Stimulated activated CD4-positive, alpha-beta T cell treated with anti-CD3 and anti-CD28 coated beads, Interleukin-15, amount 100 ng/mL, for 1 hour (primary cell): ENCODE measurements at regions not wholly inside any gene's neighbourhood (a gene's known extent, or its start where the extent isn't known, plus 50 kb on each side); places are given as distances from the start of the nearest gene placed in this dataset.

ENCODE experiments used
- DNase-seq, 2 donors: peaks; one replicate each; pipeline ENCODE4 v3.0.0-alpha.2; 2020; ENCODE audit warnings: low read depth in 1 of 2, low spot score in 1 of 2

DNA sequence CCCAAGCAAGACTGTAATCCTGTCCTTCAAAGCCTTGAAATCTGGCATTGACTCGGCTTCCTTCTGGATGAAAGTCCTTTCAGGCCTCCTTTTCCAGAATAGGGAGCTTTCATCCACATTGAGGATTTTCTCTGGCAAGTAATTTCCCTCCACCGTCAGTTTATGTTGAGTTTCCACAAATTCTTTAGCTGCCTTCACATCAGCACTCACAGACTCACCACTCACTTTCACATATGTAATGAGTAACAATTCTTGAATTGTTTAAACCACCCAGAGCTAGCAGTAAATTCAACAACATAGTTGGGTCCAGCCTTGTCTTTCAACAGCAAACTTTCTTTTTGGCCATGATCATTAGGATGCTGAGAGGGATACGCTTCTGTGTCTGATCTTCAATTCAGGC lies 84.3 kb upstream of the PRDM11 start:
- no peak for DNase-seq

- DNase-seq, result no peak
Observed at GRCh38 chr11:45062974-45063635, 83.3 kb upstream of the PRDM11 start.

DNA sequence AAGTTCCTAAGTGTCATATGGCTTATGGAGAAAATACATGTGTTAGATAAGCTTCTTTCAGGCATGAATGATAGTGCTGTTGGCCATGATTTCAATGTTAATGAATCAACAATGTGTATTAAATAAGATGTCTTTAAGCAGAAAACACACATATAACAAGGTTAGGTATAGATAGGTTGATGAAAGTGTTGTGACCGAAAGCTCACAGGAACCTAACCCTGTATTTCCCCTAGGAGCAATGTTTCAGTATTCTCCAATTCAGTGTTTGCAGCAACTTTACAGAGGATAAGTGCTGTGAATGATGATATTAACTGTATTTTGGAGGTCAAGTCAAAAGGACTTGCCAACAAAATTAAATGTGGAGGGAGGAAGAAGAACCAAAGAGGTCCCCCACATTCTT lies 82.8 kb upstream of the PRDM11 start:
- no peak for DNase-seq

- DNase-seq, result no peak
Observed at GRCh38 chr11:45067966-45068365, 78.5 kb upstream of the PRDM11 start.

DNA sequence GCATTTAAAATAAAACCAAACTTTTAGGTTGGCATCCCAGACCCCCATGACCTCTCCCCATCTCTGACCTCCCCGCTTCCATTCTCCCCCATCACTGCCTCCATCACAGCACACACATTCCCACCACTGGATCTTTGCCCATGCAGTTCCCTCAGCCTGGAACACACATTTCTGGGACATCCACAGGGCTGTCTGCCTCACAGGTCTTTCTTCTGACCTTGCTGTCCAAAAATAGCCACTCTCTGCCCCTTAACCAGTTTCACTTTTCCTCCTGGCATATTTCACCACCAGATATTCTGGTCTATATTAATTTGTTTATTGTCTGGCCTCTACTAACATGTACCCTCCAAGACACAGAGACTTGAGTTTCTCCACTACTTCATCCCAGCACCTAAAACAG lies 75.2 kb upstream of the PRDM11 start:
- DNase-seq, result no peak

GRCh38 chr11:45073685-45074141 lies 72.7 kb upstream of the PRDM11 start:
- no peak for DNase-seq

GRCh38 chr11:45075519-45075918 lies 70.9 kb upstream of the PRDM11 start:
- no peak for DNase-seq

- DNase-seq, result no peak
Observed at GRCh38 chr11:45075952-45076351, 70.5 kb upstream of the PRDM11 start.

DNA sequence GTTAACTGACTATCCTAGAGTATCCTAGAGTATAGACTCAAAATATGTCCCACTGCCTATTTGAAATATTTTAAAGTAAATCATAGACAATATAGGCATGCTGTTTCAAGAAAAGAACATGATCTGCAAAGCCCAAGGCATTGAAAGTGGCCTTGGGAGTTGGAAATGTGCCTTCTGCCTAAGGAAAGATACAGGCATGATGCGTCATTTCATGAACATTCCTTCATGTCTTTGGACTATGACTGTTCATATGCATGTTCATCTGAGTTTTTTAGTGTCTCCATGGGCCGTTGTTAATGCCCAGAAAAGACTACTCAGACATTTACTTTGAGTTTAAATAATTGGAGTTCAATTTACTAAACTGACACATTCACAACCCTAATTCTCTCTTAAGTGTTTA lies 69.7 kb upstream of the PRDM11 start:
- DNase-seq, result no peak

DNA sequence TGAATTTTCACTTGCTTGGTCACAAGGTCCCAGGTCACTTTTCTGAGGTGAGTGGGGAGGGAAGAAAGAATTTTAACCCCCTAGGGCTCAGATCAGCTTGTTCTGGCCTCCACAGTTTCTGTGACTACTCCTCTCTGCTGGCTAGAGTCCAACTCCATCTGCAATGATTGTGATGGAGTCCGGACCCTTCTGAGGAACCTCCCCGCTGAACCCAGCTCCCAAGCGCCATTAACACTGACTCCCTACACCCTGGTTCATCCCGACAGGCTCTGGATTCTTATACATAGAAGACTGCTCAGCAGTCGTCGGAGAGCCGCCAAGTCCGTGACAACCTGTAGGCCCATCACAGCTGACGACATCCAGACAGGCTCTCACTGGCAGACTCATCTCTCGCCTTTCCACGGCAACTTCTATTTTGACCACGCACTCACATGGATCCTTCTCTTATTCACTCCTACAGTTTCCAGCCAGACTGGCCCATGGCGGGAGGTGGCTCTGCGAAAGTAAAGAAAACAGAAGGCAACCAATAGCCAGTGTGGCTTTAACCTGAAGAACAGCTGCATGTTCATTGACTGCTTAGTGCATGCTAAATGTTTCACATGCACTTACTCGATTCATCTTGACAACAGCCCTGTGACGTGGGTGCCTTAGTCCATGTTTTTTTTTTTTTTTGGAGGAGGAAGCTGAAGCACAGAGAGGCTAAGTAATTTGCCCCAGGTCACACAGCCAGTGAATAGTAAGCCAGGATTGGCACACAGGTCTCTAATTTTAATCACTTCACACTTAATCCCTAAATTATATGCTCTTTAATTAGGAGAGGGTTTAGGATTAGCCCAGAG lies 68.0 kb upstream of the PRDM11 start:
- DNase-seq, result no peak

GRCh38 chr11:45079075-45079444 lies 67.4 kb upstream of the PRDM11 start:
- no peak for DNase-seq

DNA sequence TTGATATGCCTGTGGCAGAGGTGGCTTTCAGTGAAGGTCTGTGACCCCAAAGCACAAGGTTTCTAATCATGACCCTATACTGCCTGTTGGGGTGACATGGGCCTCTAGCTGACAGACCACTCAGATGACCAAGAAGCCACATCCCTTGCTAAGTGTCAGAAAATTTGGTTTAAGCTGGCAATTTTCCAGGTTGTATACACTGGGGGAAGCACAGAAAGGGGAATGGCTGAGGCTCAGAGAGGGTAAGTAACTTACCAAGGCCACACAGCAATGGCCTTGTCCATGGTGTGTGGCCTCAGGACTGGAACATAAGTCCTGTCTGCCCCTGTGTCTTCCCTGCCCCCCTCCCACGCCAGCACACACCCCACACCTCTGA lies 66.9 kb upstream of the PRDM11 start:
- DNase-seq, result no peak

DNA sequence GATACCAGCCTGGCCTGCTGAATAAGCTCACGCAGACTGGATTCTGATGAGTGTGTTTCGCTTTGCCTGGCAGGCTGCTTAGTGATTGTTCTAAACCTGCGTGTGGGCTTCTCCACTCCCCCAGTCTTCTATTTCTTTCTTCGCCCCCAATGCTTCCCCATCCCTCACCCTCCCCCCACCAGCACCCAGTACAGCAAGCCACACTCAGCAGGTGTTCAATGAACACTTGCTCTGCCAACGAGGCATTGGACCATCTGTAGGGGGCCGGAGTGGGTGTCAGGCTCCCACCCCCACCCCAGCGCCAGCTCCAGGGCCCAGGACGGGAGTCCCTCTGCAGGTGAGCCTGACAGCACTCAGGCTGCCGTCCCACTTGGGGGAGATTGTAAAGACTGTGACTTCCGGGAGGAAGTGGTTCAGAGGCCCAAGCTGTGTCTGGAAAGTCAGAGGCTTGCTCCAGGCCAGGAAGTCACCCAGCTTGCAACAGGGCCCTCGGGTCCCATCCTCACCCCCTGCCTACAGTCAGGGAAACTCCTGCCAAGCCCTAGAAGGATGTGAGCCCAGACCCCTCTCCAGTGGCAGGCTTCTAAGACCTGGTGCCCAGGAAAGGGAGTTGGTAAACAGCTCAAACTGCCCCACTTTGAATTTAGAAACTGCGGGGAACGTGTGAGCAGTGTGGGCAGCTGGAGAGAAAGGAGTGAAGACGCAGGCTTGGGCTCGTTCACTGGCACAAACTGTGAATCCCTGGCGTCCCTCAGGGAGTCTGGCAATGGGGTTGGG lies 66.3 kb upstream of the PRDM11 start:
- DNase-seq, result peak; percentile 18 to 26

- no peak for DNase-seq
Observed at GRCh38 chr11:45082744-45083543, 63.5 kb upstream of the PRDM11 start.

DNA sequence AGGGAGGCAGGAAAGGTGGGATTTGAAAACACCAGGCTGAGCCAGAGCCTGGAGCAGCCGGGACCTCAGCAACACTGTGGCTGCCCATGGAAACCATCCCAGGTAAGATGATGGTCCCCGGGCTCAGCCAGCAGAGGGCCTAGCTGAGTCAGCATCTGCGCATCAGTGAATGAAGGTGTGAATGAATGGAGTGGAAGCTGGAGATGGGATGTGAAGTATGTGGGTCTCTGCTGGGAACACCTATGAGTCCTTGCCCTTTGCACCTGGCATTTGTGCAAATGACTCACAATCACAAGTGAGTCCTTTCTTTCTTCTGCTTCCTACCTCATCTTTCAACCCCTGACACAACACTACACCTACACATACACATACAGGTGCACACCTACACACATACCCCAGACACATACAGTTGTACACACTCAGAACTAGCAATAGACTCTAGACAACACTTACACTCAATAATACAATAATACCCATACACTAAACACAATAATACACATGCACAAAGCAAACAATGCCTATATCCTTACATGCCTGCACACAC lies 62.8 kb upstream of the PRDM11 start:
- DNase-seq, result no peak

DNA sequence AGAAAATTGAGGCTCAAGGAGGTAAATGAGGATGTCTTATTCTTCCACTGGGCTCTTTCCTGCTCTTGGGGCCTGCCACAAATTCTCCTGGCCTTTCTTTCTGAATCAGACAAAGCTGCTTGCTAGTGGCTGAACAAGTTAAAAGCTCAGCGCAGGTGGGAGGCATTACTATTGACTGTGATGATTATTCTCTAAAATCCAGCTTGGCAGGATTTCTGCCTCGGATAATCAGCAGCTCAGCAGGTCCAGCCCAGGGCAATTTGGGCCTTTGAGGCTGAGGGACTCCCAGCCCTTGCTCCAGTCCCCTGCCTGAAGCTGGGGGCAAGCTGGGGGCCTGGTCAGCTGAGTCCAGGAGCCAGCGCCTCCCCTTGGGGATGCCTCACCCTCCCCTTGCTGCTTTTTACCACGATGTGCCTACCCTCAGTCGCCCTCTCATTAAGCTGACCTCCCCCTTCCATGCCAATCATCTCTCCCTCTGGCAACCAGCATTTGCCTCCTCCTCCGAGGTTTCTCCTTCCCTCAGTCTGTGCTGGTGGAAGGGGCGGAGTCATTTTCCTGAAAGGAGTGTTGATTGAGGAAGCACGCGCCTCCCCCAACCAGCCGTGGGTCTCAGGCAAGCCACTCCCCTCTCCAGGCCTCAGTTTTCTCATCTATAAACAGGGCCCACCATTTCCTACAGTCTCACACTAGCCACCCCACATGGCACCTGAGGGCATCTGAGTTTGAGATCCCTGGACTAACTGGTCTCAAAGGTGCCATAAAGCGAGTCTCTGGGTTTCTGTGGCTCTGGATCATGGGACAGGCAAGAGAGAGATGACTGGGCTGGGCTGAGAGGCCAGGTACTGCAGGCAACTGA lies 60.6 kb upstream of the PRDM11 start:
- no peak for DNase-seq

GRCh38 chr11:45086526-45086925 lies 59.9 kb upstream of the PRDM11 start:
- DNase-seq, result no peak

- no peak for DNase-seq
Observed at GRCh38 chr11:45087086-45087899, 59.1 kb upstream of the PRDM11 start.

- DNase-seq, result no peak
Observed at GRCh38 chr11:45087900-45088160, 58.6 kb upstream of the PRDM11 start.
